ENCODE measurements at regions not wholly inside any gene's neighbourhood (a gene's known extent, or its start where the extent isn't known, plus 50 kb on each side); places are given as distances from the start of the nearest gene placed in this dataset.

- Histone ChIP-seq H3K9me3 (ENCODE audit: control extremely low read depth in 1 of 3, control insufficient read depth in 2 of 3, insufficient read depth in 1 of 3, low read length in 2 of 3) (peaks cover 0 to 5% (median 0%) of the 10 kb centered on the region in 3 donors), H3K4me1 (ENCODE audit: control insufficient read depth in 2 of 2, insufficient read depth in 2 of 2, low read length in 2 of 2) (no peaks in the 10 kb centered on the region), H3K27me3 (replicated peaks in 1 of 4; ENCODE audit: control extremely low read depth in 1 of 4, control insufficient read depth in 3 of 4, insufficient read depth in 4 of 4, low read length in 3 of 4) (no peaks in the 10 kb centered on the region), H2AFZ (ENCODE audit: insufficient read depth, low read depth, low read length, poor library complexity, severe bottlenecking) (no peak overlapping the region), H3K9ac (ENCODE audit: low read length) (no peak overlapping the region), H3K4me2 (replicated peaks; ENCODE audit: low read depth, low read length, poor library complexity, severe bottlenecking) (no peak overlapping the region), H3K27ac (ENCODE audit: low read length in 2 of 2) (no peak overlapping the region), H4K20me1 (ENCODE audit: control insufficient read depth, insufficient read depth, low read length, poor library complexity, severe bottlenecking) (no peaks in the 10 kb centered on the region), H3K79me2 (ENCODE audit: control insufficient read depth, insufficient read depth, low read length) (no peaks in the 10 kb centered on the region), H3K36me3 (replicated peaks in 1 of 2; ENCODE audit: control extremely low read depth in 1 of 2, control insufficient read depth in 1 of 2, extremely low read depth in 1 of 2, insufficient read depth in 2 of 2, low read length in 1 of 2) (no peaks in the 10 kb centered on the region), H3K4me3 (ENCODE audit: control extremely low read depth in 1 of 5, extremely low read depth in 1 of 5, insufficient read depth in 1 of 5, low read depth in 2 of 5, low read length in 4 of 5) (no peak overlapping the region)
- no peak for TF ChIP-seq CTCF (IDR thresholded peaks at IDR 0.05)
- no peak for TF ChIP-seq EZH2 (IDR thresholded peaks at IDR 0.05; ENCODE audit: borderline replicate concordance, insufficient read depth, low read depth, low read length, poor library complexity, severe bottlenecking)
- Mint-ChIP-seq H3K4me3 (no peak overlapping the region), H3K27ac (no peak overlapping the region), H3K9me3 (ENCODE audit: insufficient read depth) (peaks cover 3% of the 10 kb centered on the region), H3K27me3 (no peaks in the 10 kb centered on the region), H3K4me1 (no peaks in the 10 kb centered on the region)
- WGBS (ENCODE audit: insufficient coverage) = 84% methylated on average over 3 of the region's 7 CpGs
- ATAC-seq (ENCODE audit: low read depth) = no peak
- ChIA-PET CTCF (no interaction called here), POLR2A (no interaction called here)
- no peak for DNase-seq
- intact Hi-C loops (cut with micrococcal nuclease) = loop anchor here (10.0 kb wide), 1 partner anchor 390 kb away; no protein-coding TSS in a partner anchor
Observed at GRCh38 chr11:29184939-29185890, 831.6 kb downstream of the KCNA4 start.

- no peaks in the 10 kb centered on the region for H3K27me3 Mint-ChIP-seq
- H3K4me1 Mint-ChIP-seq = no peaks in the 10 kb centered on the region
- H3K27ac Mint-ChIP-seq = no peak overlapping the region
- Histone ChIP-seq H3K4me1 (ENCODE audit: control insufficient read depth in 2 of 2, insufficient read depth in 2 of 2, low read length in 2 of 2) (no peaks in the 10 kb centered on the region), H3K27ac (ENCODE audit: low read length in 2 of 2) (no peak overlapping the region), H3K36me3 (replicated peaks in 1 of 2; ENCODE audit: control extremely low read depth in 1 of 2, control insufficient read depth in 1 of 2, extremely low read depth in 1 of 2, insufficient read depth in 2 of 2, low read length in 1 of 2) (no peaks in the 10 kb centered on the region), H3K79me2 (ENCODE audit: control insufficient read depth, insufficient read depth, low read length) (no peaks in the 10 kb centered on the region), H3K9ac (ENCODE audit: low read length) (no peak overlapping the region), H3K4me2 (replicated peaks; ENCODE audit: low read depth, low read length, poor library complexity, severe bottlenecking) (no peak overlapping the region), H4K20me1 (ENCODE audit: control insufficient read depth, insufficient read depth, low read length, poor library complexity, severe bottlenecking) (no peaks in the 10 kb centered on the region), H2AFZ (ENCODE audit: insufficient read depth, low read depth, low read length, poor library complexity, severe bottlenecking) (no peak overlapping the region), H3K9me3 (ENCODE audit: control extremely low read depth in 1 of 3, control insufficient read depth in 2 of 3, insufficient read depth in 1 of 3, low read length in 2 of 3) (peaks cover 0 to 5% (median 0%) of the 10 kb centered on the region in 3 donors), H3K4me3 (ENCODE audit: control extremely low read depth in 1 of 5, extremely low read depth in 1 of 5, insufficient read depth in 1 of 5, low read depth in 2 of 5, low read length in 4 of 5) (no peak overlapping the region), H3K27me3 (replicated peaks in 1 of 4; ENCODE audit: control extremely low read depth in 1 of 4, control insufficient read depth in 3 of 4, insufficient read depth in 4 of 4, low read length in 3 of 4) (no peaks in the 10 kb centered on the region)
- intact Hi-C loops (cut with micrococcal nuclease) = loop anchor here (10.0 kb wide), 1 partner anchor 392 kb away; no protein-coding TSS in a partner anchor
- DNase-seq = no peak
- no CpG with 5 or more reads among the region's 1 CpG for WGBS (ENCODE audit: insufficient coverage)
- no peak for ATAC-seq (ENCODE audit: low read depth)
- no peak for TF ChIP-seq CTCF (IDR thresholded peaks at IDR 0.05)
- no peak for TF ChIP-seq EZH2 (IDR thresholded peaks at IDR 0.05; ENCODE audit: borderline replicate concordance, insufficient read depth, low read depth, low read length, poor library complexity, severe bottlenecking)
- ChIA-PET CTCF (no interaction called here), POLR2A (no interaction called here)
- H3K9me3 Mint-ChIP-seq (ENCODE audit: insufficient read depth) = peaks cover 3% of the 10 kb centered on the region
- H3K4me3 Mint-ChIP-seq = no peak overlapping the region
Observed at GRCh38 chr11:29183301-29183700, 833.5 kb downstream of the KCNA4 start.

Data from B cell (primary cell).